Inflammatory macrophage treated with lipopolysaccharide for 1 hour (primary cell): ENCODE measurements at regions not wholly inside any gene's neighbourhood (a gene's known extent, or its start where the extent isn't known, plus 50 kb on each side); places are given as distances from the start of the nearest gene placed in this dataset.

Experiments used
- DNase-seq, 2 donors: peaks; one replicate each; pipeline ENCODE4 v3.0.0-alpha.2; 2020 to 2022

DNA sequence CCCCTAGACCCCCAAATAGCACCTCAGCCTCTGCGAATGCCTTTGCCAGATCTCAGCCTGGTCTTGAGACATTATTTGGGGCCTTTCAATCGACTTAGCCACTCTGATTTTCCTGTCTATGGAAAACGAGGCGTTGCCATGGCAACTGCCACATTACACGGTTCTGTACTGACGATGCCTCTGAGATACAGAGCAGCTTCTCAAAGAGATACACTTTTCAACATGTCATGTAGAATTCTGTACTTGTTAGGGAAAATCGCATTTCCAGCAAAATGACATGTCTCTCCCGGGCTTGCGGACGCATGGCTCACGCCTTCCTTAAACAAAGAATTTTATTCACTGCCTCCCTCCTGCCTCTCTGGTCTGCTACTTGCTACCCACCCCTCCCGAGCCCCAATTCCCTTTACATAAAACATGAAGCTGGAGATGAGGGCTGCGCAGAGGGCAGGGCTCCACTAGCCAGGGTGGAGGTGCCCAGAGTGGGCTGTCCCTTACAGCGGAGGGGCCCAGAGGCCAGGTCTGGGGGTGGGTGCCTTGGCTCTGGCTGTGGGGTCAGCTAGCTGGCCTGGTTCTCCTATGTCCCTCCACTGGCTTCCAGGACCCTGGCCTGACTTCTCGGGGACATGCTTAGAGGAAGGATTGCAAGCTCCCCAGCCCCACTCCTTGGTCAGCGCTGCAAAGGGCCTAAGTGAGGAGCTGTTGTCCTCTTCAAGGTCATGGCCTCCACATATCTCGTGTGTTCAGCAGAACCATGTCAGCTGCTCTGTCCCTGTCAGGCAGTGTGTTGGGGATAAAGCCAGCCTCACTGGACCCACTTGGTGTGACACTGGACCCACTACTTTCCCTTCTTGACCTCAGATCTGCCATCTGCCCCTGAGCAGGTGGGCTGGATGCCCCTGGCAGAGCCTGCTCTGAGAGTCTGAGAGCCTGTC, 342.5 kb downstream of the RPS24 start:
- DNase-seq, result no peak

GRCh38 chr10:78377356-78377755, 343.7 kb downstream of the RPS24 start:
- DNase-seq, result no peak

GRCh38 chr10:78378192-78378591, 344.5 kb downstream of the RPS24 start:
- DNase-seq, result peak; percentile 38 to 83

DNA sequence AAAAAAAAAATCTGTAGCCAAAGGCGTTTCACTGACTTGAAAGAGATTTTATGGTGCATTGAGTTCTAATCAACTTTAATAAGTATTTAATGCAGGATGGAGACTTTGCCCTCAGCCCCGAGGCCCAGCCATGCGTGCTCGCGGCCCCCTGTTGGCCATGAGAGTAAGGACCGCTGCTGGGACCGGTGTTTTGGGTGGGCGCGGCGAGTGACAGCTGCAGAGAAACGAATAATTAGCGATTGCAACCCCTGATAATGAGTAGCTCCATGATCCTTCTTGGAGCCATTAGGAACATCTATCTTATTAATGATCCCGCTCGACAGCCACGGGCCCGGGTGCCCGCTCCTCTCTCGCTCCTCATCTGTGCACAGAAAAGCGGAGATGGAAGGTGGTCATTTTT, 347.4 kb downstream of the RPS24 start:
- no peak for DNase-seq

DNA sequence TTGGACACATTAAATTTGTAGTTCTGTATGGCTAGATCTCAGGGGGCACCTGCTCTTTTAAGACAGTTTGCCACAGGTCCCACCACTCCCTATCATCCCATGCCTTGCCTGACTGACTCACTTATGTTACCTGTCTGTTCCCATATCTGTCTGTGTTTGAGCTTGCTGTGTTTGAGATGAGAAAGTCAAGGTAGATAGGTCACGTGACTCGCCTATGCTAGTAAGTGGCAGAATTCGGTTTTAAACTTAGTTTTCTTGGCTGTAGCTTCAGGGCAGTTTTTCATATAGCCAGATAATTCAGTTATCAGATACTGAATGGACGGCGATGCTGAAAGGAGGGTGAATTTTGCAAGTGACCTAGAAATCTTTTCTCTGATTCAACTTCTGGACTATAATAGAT, 348.4 kb downstream of the RPS24 start:
- no peak for DNase-seq

DNA sequence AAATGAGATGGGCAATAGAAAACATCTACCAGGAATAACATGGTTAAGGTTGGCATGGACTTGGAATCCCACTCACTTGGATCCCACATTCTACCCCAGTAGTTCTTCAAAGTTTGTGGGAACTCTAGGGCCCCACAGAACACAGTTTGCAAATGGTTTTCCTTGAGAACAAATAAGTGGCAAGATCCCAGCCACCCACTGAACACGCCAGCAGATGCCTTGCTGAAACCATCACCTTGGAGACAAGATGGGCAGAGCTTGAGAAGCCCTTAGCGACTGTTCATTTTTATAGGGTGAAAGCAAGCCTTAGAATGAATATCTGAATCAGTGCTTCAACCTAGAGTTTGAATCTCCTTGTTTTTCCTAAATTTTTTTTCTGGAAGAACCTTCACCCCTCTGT, 349.1 kb downstream of the RPS24 start:
- DNase-seq, result no peak

- no peak for DNase-seq
Measured at GRCh38 chr10:78383378-78384048, 349.9 kb downstream of the RPS24 start.

GRCh38 chr10:78384049-78384431, 350.4 kb downstream of the RPS24 start:
- DNase-seq, result no peak

- no peak for DNase-seq
Measured at GRCh38 chr10:78385599-78385998, 351.9 kb downstream of the RPS24 start.

DNA sequence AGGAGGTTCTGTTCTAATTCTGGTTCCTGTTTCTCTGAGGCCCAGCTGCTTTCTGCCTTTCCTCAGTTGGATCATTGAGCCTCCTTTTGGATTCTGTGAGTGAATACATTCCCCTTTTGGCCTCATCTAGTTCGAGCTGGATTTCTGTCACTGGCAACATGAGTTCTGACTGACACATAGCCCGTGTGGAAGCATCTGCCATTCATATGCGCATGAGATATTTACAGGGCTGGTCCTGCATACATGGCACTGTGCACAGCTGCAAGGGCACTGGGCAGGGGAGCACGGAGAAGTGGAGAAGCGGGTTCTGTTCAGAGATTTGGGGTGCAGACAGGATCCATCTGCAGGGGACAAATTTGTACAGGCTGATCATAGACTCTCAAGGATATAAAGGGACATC, 352.8 kb downstream of the RPS24 start:
- no peak for DNase-seq

DNA sequence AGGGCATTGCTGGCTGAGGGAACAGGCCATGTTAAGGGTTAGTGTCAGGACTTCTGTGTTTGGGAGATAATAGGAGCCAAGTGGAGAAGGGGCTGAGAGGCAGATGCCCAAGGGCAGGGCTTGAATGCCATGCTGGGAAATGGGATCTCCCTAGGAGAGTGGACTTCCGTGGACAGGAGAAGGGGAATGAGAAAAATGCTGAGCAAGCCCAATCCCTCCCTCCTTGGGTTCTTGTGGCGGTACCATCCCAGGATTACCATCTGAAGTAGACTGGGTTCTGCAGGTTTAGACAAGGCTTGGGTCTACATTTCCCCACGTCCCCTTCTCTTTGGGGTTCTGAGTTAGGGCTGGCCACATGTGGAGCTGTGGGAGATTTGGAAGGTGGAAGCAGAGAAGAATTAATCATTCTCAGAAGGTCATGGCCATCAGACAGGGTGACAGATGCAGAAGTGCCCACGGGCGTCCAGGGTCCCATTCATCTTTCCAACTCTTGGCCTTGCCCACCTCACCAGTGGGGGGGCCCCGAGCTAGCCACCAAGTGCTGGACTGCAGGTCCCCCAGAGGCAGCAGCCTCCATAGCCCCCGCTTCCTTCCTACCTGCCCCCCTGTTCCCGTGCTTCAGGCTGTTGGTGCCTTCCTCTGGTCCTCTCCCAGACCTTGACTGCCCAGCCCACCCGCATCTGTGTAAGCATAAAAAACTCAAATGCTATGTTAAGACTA, 354.8 kb downstream of the RPS24 start:
- no peak for DNase-seq

DNA sequence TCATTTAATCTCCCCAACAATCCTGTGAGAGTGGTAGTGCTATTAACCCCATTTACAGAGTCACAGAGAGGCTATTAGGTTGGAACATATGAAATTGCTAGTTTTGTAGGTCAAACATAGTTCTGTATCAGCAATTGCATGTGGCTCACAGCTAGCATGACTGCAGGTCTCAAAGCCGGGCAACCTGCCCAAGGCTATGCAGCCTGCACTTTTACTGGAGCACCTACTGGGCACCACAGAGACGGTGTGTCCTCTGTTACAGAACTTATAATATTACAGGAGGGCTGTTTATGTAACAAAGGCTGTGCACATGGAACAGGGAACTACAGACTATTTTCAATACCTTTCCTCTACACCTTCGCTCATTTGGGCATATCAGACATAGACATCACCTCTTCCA, 355.8 kb downstream of the RPS24 start:
- no peak for DNase-seq

DNA sequence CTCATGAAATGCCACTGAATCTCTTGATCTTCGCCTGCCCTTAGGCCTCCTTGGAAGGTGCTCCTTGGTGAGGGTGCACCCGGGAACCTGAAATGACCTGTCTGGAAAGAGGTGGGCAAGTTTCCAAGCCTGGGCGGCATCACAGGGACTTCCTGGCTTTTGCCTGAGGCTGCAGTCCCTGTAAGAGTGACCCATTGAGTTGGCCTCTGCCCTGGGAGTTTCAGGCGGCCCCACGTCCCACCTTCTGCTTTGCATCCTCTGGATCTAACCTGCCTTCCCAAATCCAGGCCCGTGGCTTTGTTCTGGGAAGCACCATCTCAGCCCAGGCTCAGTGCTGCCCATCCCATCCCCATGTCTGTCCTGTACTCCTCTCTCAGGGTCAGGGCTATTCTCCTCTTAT, 356.4 kb downstream of the RPS24 start:
- no peak for DNase-seq

- no peak for DNase-seq
Measured at GRCh38 chr10:78390817-78391216, 357.2 kb downstream of the RPS24 start.

GRCh38 chr10:78391585-78391984, 357.9 kb downstream of the RPS24 start:
- no peak for DNase-seq

DNA sequence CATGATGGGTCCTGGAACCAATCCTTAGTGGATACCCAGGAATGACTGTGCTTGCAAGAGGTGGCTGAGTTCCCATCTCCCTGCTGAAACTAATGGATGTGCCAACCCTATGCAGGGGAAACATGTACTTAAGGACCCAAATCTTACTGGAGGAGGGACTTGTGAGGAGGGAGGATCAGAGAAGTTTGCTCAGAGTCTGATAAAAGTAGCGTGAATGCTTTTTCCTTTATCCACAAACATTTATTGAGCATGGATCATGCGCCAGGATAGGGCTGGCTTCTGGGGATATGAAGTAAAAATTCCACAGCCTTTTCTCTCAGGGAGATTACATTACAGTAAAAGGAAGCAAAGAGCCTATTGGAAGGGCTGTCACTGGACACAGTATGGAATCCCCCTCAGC, 358.5 kb downstream of the RPS24 start:
- no peak for DNase-seq

DNA sequence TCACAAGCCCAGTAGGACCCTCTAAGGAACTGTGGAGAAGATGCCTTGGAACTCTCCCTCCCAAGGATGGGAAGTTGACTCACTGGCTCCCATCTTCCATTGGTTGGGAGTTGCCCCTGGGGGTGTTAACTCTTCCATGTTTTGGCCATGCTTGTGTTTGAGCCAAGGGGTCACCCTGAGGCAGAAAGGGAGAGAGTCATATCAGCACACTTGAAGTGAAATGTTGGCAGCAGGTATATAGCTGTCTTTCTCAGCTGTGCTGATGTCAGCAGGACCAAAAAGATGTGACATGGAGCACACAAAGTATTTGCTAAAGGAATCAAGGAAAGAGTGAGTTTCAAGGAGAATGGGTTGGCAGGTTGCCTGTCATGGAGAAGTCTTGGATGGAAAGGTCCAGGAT, 359.4 kb downstream of the RPS24 start:
- DNase-seq, result no peak

DNA sequence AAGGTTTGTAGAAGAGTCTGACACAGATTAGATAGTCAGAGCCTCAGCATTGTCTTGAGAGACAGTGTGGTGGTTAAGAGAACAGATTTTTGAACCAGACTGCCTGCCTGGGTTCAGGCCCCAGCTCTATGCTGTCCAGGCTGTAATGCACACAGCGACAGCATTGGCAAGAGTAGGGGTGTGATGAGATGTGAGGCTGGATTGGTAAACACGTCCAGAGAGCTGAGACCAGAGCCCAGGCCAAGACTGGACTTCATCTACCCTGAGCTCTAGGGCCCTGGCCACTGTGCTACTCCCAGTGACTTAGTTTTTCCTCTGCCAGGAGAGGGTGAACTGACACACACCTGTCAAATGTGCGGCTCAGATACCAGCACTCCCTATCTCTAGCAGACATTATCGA, 360.4 kb downstream of the RPS24 start:
- DNase-seq, result no peak

DNA sequence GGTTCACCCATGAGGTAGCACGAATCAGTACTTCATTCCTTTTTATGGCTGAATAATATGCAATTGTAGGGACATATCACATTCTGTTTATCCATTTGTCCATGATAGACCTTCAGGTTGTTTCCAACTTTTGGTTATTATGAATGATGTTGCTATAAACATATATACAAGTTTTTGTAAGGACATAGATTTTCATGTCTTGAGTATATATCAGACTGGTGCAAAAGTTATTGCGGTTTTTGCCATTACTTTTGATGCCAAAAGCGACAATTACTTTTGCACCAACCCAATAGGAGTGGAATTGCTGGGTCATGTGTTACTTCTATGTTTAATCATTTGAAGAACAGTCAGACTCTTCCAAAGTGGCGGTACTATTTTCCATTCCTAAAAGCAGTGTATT, 361.5 kb downstream of the RPS24 start:
- no peak for DNase-seq

DNA sequence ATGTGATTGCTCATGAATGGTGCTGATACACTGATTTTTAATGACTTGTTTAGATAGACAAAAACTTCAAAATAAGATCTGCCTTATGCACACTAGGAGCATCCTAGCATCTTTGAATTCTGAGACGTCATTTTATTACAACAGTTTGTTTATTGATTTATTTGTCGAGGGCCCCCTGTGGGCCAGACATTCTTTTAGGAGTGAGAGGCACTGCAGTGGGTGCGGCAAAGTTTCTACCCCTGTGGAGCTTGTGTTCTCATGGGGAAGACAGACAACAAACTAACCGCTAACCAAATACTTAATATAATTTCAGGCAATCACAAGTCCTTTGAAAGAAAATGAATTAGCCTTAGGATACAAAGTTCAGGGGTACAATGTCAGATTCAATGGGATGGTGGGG, 363.1 kb downstream of the RPS24 start:
- no peak for DNase-seq

GRCh38 chr10:78397786-78398185, 364.1 kb downstream of the RPS24 start:
- no peak for DNase-seq

DNA sequence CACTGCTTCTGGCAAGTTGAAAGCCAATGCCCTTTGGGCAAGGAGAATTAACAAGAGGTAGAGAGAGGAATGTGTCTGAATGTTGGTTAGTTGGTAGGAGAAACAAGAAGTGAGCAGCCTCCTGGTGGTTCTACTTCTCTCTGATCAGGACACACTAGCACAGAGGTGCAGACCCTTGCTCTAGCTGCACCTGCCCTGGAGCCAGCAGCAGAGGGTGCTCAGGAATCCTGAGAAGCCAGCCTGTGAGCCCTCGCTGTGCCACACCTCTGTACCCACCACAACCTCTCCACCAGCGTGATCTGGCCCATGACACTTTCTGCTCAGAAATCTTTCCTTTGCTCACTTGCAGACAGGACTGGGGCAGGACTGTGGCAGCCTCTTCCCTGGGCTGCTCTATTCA, 364.7 kb downstream of the RPS24 start:
- DNase-seq, result no peak

GRCh38 chr10:78401624-78402367, 368.1 kb downstream of the RPS24 start:
- no peak for DNase-seq
